AG04450 (cell line): ENCODE measurements at regions not wholly inside any gene's neighbourhood (a gene's known extent, or its start where the extent isn't known, plus 50 kb on each side); places are given as distances from the start of the nearest gene placed in this dataset. TPM values are rescaled to one million over a fixed set of nuclear protein-coding genes. Genes with fewer than 3 reads are reported as not detected.

Experiments
- CTCF ChIA-PET: fragments of 300-600, 350-600 bp; formaldehyde crosslinking; extraction: SDS; loops from one replicate; lab custom pipeline; 2022; ENCODE audit warnings: antibody characterized with exemption, inconsistent platforms; lab: Charles Lee
- POLR2A ChIA-PET: fragments of 350-600 bp; formaldehyde crosslinking; extraction: SDS; loops from one replicate; lab custom pipeline; 2021; ENCODE audit warnings: antibody characterized with exemption, inconsistent platforms; lab: Yijun Ruan, JAX
- DNase-seq: peaks from one replicate; pipeline ENCODE4 v3.0.0-alpha.2; 2011; ENCODE audit warnings: low read depth, low spot score
- H3K27ac ChIP-seq: one replicate; pipeline ENCODE4 v1.5.1; 2012; ENCODE audit warnings: low read depth, low read length, control low read depth
- H3K27me3 ChIP-seq: one replicate; pipeline ENCODE4 v1.6.0; 2012; ENCODE audit warnings: low read length; ENCODE audit not compliant: control insufficient read depth, insufficient read depth
- H3K4me3 ChIP-seq: 2 replicates; pipeline ENCODE4 v1.5.1; 2011; ENCODE audit warnings: mild to moderate bottlenecking, low read depth, low read length, control low read depth
- H3K9me3 ChIP-seq: 2 replicates; pipeline ENCODE4 v1.5.1; 2012; ENCODE audit warnings: low read length; ENCODE audit not compliant: control insufficient read depth, insufficient read depth
- small RNA-seq: library from RNA; depleted of rRNA; stranded (forward); fragments of <200 nt; gene quantifications from one replicate; pipeline ENCODE3, GENCODE V24; 2012; ENCODE audit warnings: low read depth; ENCODE audit not compliant: insufficient read length
- TF ChIP-seq, protein P1 (sequence below): IDR thresholded peaks from 2 replicates; pipeline ENCODE4 v1.5.1; 2011; ENCODE audit warnings: low read depth, low read length, control low read depth, inconsistent platforms

GRCh38 chr6:163630572-163630971 lies 216.1 kb downstream of the QKI start:
- ChIA-PET CTCF (no interaction called here), POLR2A (no interaction called here)
- H3K27me3 ChIP-seq = peaks cover 2% of the 10 kb centered on the region
- no peak overlapping the region for H3K4me3 ChIP-seq
- no peak for DNase-seq
- TF ChIP-seq, protein P1, sequence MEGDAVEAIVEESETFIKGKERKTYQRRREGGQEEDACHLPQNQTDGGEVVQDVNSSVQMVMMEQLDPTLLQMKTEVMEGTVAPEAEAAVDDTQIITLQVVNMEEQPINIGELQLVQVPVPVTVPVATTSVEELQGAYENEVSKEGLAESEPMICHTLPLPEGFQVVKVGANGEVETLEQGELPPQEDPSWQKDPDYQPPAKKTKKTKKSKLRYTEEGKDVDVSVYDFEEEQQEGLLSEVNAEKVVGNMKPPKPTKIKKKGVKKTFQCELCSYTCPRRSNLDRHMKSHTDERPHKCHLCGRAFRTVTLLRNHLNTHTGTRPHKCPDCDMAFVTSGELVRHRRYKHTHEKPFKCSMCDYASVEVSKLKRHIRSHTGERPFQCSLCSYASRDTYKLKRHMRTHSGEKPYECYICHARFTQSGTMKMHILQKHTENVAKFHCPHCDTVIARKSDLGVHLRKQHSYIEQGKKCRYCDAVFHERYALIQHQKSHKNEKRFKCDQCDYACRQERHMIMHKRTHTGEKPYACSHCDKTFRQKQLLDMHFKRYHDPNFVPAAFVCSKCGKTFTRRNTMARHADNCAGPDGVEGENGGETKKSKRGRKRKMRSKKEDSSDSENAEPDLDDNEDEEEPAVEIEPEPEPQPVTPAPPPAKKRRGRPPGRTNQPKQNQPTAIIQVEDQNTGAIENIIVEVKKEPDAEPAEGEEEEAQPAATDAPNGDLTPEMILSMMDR = no peak
- peaks cover 25% of the 10 kb centered on the region for H3K9me3 ChIP-seq
- H3K27ac ChIP-seq = no peak overlapping the region

DNA sequence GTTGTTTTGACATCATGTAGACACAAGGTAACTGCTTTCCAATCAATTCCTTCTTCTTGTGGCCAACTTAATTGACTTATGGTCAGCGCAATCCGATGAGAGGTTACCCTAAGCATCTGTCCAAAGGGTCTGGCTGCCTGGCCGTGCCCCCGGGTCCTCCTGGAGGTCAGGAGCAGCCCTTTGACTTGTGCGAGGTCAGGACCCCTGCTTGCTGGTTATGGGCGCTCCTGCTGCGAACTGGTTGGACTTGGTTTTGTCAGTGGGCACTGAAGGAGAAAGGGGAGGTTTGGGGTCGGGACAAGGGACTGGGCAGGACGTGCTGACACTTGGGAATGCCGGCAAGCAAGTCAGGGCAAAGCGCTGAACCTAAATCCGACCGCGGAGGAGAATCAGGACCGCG lies 215.6 kb downstream of the QKI start:
- H3K9me3 ChIP-seq = peaks cover 25% of the 10 kb centered on the region
- TF ChIP-seq, protein P1 = no peak
- H3K27ac ChIP-seq = no peak overlapping the region
- DNase-seq = no peak
- ChIA-PET POLR2A (no interaction called here), CTCF (no interaction called here)
- no peak overlapping the region for H3K4me3 ChIP-seq
- H3K27me3 ChIP-seq = peaks cover 2% of the 10 kb centered on the region

Small RNA genes in the stretch of these regions (small RNA-seq; reads per million reads assigned to genes)
- not detected for gene RN7SL366P
